WTC11 (cell line): ENCODE measurements at regions not wholly inside any gene's neighbourhood (a gene's known extent, or its start where the extent isn't known, plus 50 kb on each side); places are given as distances from the start of the nearest gene placed in this dataset.

Source experiments
- ATAC-seq: fragments of 200-7000 bp; cut with Tn5 transposase; 2 replicates; pipeline ENCODE4 v1.10.0; 2021; ENCODE audit warnings: mild to moderate bottlenecking, moderate library complexity
- CTCF ChIA-PET: fragments of 300-600 bp; sonication (Branson Sonifier 250); formaldehyde crosslinking; loops from one replicate; lab custom pipeline; 2021; ENCODE audit warnings: antibody characterized with exemption; lab: Charles Lee
- POLR2A ChIA-PET: fragments of 350-600 bp; sonication (Branson Sonifier 250); formaldehyde crosslinking; loops from one replicate; lab custom pipeline; 2021; ENCODE audit warnings: antibody characterized with exemption; lab: Charles Lee
- DNase-seq: peaks from one replicate; pipeline ENCODE4 v3.0.0; 2021; ENCODE audit warnings: low spot score
- H3K27ac Mint-ChIP-seq: 2 replicates; pipeline ENCODE4 v1.8.0; 2021; ENCODE audit warnings: mixed read lengths
- H3K27me3 Mint-ChIP-seq: 2 replicates; pipeline ENCODE4 v1.8.0; 2021; ENCODE audit warnings: low read depth, mild to moderate bottlenecking, moderate library complexity, mixed read lengths
- H3K36me3 Mint-ChIP-seq: 2 replicates; pipeline ENCODE4 v1.8.0; 2021; ENCODE audit warnings: mixed read lengths
- H3K4me1 Mint-ChIP-seq: 2 replicates; pipeline ENCODE4 v1.8.0; 2022; ENCODE audit warnings: mixed read lengths
- H3K4me3 Mint-ChIP-seq: 2 replicates; pipeline ENCODE4 v1.8.0; 2021; ENCODE audit warnings: mild to moderate bottlenecking, moderate library complexity, mixed read lengths
- H3K9me3 Mint-ChIP-seq: 2 replicates; pipeline ENCODE4 v1.8.0; 2021; ENCODE audit warnings: mixed read lengths
- E2F1 ChIP-seq: sonication (generic); formaldehyde crosslinking; IDR thresholded peaks from 2 replicates; pipeline ENCODE4 v1.8.0; 2022; ENCODE audit warnings: mild to moderate bottlenecking, missing genetic modification reagents
- ELF4 ChIP-seq: sonication (generic); formaldehyde crosslinking; IDR thresholded peaks from 2 replicates; pipeline ENCODE4 v1.8.1; 2022; ENCODE audit warnings: low read depth, mild to moderate bottlenecking, moderate library complexity, missing genetic modification reagents
- ESRRA ChIP-seq: sonication (generic); formaldehyde crosslinking; IDR thresholded peaks from 2 replicates; pipeline ENCODE4 v1.8.1; 2022; ENCODE audit warnings: mild to moderate bottlenecking, missing genetic modification reagents, borderline replicate concordance
- GRHL2 ChIP-seq: fragments of 250-450 bp; sonication (Bioruptor Pico); IDR thresholded peaks from 2 replicates; pipeline ENCODE4 v1.8.0; 2022; ENCODE audit warnings: mild to moderate bottlenecking, moderate library complexity; ENCODE audit not compliant: insufficient replicate concordance, severe bottlenecking
- IRF2 ChIP-seq: sonication (generic); formaldehyde crosslinking; IDR thresholded peaks from 2 replicates; pipeline ENCODE4 v1.8.0; 2022; ENCODE audit warnings: low read depth, missing genetic modification reagents, borderline replicate concordance
- JAZF1 ChIP-seq: fragments of 250-450 bp; sonication (Bioruptor Pico); IDR thresholded peaks from 2 replicates; pipeline ENCODE4 v1.9.0; 2021; ENCODE audit warnings: moderate library complexity, mild to moderate bottlenecking, inconsistent platforms
- NR1H2 ChIP-seq: sonication (generic); formaldehyde crosslinking; IDR thresholded peaks from 2 replicates; pipeline ENCODE4 v1.9.0; 2021; ENCODE audit warnings: mild to moderate bottlenecking, moderate library complexity, missing genetic modification reagents
- NR3C1 ChIP-seq: sonication (generic); formaldehyde crosslinking; conservative IDR thresholded peaks from 2 replicates; pipeline ENCODE4 v1.8.1; 2023; ENCODE audit warnings: low read depth, mild to moderate bottlenecking, missing genetic modification reagents
- SP1 ChIP-seq: sonication (generic); formaldehyde crosslinking; conservative IDR thresholded peaks from 2 replicates; pipeline ENCODE4 v1.8.1; 2022; ENCODE audit warnings: missing genetic modification reagents
- STAT6 ChIP-seq: sonication (generic); formaldehyde crosslinking; conservative IDR thresholded peaks from 2 replicates; pipeline ENCODE4 v1.8.1; 2023; ENCODE audit warnings: mild to moderate bottlenecking, low read depth, missing genetic modification reagents, moderate library complexity
- TF ChIP-seq, protein P1 (sequence below): sonication (generic); formaldehyde crosslinking; IDR thresholded peaks from 2 replicates; pipeline ENCODE4 v1.8.0; 2022; ENCODE audit warnings: missing genetic modification reagents
- TF ChIP-seq, protein P2 (sequence below): sonication (generic); formaldehyde crosslinking; IDR thresholded peaks from 2 replicates; pipeline ENCODE4 v1.8.0; 2023; ENCODE audit warnings: mild to moderate bottlenecking, missing genetic modification reagents
- TF ChIP-seq, protein P3 (sequence below): fragments of 250-450 bp; sonication (Bioruptor Pico); IDR thresholded peaks from 2 replicates; pipeline ENCODE4 v2.1.2; 2022; ENCODE audit warnings: mild to moderate bottlenecking, moderate library complexity
- TF ChIP-seq, protein P4 (sequence below): sonication (generic); formaldehyde crosslinking; IDR thresholded peaks from 2 replicates; pipeline ENCODE4 v1.8.1; 2023; ENCODE audit warnings: mild to moderate bottlenecking, missing genetic modification reagents, moderate library complexity

DNA sequence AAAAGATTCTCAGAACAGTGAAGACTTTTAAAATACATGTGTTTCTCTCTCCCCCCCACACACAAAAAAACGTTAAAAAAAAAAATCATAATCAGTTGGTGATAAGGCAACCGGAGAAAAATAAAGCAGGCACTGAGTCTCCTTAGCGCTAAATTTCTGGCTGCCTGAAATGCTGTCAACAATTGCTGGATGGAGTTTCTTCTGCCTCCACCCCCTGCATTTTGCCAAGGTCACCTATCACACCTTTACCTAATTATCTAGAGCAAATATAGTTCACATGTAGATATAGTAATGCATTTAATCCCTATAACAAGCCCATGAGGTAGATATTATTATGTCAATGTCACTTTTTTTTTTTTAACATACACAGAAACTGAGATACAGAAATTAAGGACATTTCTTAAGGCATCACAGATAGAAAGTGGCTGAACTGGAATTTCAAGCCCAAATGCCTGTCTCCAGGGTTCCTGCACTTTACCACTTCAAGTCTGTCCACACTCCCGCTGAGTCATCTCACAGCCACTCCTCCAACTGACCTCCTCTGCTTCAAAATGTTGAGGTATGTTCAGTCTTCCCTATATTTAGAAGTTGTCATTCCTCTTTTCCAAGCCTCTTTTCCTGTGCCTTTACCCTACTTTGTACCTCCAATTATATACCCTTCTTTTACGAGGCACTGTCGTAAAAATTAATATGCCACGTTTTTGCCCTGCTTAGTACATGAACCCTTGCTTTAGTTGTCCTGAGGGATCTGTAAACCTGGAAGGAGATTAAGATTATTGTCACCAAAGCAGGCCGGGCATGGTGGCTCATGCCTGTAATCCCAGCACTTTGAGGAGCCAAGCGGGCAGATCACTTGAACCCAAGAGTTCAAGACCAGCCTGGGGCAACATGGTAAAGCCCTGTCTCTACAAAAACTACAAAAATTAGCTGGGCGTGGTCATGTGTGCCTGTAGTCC lies 72.8 kb upstream of the MPP7 start (continued):
- TF ChIP-seq, protein P1, sequence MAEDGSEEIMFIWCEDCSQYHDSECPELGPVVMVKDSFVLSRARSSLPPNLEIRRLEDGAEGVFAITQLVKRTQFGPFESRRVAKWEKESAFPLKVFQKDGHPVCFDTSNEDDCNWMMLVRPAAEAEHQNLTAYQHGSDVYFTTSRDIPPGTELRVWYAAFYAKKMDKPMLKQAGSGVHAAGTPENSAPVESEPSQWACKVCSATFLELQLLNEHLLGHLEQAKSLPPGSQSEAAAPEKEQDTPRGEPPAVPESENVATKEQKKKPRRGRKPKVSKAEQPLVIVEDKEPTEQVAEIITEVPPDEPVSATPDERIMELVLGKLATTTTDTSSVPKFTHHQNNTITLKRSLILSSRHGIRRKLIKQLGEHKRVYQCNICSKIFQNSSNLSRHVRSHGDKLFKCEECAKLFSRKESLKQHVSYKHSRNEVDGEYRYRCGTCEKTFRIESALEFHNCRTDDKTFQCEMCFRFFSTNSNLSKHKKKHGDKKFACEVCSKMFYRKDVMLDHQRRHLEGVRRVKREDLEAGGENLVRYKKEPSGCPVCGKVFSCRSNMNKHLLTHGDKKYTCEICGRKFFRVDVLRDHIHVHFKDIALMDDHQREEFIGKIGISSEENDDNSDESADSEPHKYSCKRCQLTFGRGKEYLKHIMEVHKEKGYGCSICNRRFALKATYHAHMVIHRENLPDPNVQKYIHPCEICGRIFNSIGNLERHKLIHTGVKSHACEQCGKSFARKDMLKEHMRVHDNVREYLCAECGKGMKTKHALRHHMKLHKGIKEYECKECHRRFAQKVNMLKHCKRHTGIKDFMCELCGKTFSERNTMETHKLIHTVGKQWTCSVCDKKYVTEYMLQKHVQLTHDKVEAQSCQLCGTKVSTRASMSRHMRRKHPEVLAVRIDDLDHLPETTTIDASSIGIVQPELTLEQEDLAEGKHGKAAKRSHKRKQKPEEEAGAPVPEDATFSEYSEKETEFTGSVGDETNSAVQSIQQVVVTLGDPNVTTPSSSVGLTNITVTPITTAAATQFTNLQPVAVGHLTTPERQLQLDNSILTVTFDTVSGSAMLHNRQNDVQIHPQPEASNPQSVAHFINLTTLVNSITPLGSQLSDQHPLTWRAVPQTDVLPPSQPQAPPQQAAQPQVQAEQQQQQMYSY (CRISPR knock-in tag), result no peak
- TF ChIP-seq IRF2 (CRISPR knock-in tag) (no peak), ELF4 (CRISPR knock-in tag) (no peak), STAT6 (CRISPR knock-in tag) (no peak), ESRRA (CRISPR knock-in tag) (no peak), NR3C1 (CRISPR knock-in tag) (no peak)
- TF ChIP-seq, protein P2, sequence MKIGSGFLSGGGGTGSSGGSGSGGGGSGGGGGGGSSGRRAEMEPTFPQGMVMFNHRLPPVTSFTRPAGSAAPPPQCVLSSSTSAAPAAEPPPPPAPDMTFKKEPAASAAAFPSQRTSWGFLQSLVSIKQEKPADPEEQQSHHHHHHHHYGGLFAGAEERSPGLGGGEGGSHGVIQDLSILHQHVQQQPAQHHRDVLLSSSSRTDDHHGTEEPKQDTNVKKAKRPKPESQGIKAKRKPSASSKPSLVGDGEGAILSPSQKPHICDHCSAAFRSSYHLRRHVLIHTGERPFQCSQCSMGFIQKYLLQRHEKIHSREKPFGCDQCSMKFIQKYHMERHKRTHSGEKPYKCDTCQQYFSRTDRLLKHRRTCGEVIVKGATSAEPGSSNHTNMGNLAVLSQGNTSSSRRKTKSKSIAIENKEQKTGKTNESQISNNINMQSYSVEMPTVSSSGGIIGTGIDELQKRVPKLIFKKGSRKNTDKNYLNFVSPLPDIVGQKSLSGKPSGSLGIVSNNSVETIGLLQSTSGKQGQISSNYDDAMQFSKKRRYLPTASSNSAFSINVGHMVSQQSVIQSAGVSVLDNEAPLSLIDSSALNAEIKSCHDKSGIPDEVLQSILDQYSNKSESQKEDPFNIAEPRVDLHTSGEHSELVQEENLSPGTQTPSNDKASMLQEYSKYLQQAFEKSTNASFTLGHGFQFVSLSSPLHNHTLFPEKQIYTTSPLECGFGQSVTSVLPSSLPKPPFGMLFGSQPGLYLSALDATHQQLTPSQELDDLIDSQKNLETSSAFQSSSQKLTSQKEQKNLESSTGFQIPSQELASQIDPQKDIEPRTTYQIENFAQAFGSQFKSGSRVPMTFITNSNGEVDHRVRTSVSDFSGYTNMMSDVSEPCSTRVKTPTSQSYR (CRISPR knock-in tag), result no peak

DNA sequence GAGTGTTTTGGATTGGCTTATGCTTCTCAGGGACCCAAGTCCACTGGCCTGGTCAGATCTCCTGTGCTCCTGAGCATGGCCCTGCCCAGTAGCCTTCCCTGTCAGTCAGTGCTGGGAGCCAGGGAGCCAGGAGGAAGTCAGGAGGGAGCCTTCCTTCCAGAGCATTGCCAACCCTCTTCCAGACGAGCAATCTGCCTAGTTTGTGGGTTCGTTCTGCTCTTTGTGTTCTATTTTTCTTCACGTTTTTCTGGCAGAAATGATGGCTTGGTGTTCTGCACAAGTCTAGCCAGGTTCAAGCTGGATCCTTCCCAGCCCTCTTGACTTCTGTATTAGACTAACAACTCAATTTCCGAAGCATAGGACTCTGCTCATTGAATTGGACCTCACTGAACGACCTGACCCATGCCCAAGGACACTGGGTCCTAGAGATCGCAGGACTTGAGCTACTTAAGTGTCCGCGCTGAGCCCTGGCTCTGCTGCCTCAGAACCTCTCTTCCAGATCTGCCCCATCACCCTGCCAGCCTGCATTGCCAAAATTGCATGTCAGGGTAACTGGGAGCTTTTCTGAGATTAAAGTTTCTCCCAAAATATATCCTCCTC lies 76.2 kb upstream of the MPP7 start:
- TF ChIP-seq, protein P1 (CRISPR knock-in tag), result no peak
- no peak for TF ChIP-seq SP1 (CRISPR knock-in tag)
- no peak for TF ChIP-seq JAZF1 (CRISPR knock-in tag)
- TF ChIP-seq, protein P3, sequence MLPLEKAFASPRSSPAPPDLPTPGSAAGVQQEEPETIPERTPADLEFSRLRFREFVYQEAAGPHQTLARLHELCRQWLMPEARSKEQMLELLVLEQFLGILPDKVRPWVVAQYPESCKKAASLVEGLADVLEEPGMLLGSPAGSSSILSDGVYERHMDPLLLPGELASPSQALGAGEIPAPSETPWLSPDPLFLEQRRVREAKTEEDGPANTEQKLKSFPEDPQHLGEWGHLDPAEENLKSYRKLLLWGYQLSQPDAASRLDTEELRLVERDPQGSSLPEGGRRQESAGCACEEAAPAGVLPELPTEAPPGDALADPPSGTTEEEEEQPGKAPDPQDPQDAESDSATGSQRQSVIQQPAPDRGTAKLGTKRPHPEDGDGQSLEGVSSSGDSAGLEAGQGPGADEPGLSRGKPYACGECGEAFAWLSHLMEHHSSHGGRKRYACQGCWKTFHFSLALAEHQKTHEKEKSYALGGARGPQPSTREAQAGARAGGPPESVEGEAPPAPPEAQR (CRISPR knock-in tag), result no peak
- no peak for TF ChIP-seq GRHL2 (CRISPR knock-in tag)
- TF ChIP-seq, protein P4, sequence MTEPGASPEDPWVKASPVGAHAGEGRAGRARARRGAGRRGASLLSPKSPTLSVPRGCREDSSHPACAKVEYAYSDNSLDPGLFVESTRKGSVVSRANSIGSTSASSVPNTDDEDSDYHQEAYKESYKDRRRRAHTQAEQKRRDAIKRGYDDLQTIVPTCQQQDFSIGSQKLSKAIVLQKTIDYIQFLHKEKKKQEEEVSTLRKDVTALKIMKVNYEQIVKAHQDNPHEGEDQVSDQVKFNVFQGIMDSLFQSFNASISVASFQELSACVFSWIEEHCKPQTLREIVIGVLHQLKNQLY (CRISPR knock-in tag), result no peak
- TF ChIP-seq NR1H2 (CRISPR knock-in tag), result no peak
- no peak for TF ChIP-seq NR3C1 (CRISPR knock-in tag)
- TF ChIP-seq E2F1, result no peak
- Mint-ChIP-seq H3K9me3 (no peaks in the 10 kb centered on the region), H3K4me3 (no peak overlapping the region), H3K36me3 (no peaks in the 10 kb centered on the region), H3K27ac (no peak overlapping the region), H3K4me1 (peaks cover 10% of the 10 kb centered on the region; the same call in 1 of the 2 replicates), H3K27me3 (no peaks in the 10 kb centered on the region)
- POLR2A ChIA-PET, result interaction anchor here (0.5 to 1.4 kb wide), 3 partner anchors 76 to 807 kb away, joined by 3 to 4 read pairs (median 3); partner anchors contain the start of gene MPP7
- ATAC-seq (no peak), DNase-seq (no peak)
- CTCF ChIA-PET, result interaction anchor here (0.7 to 4.7 kb wide), 5 partner anchors 15 to 140 kb away, joined by 3 to 21 read pairs (median 4); partner anchors contain the start of gene MPP7
